ENCODE measurements at regions not wholly inside any gene's neighbourhood (a gene's known extent, or its start where the extent isn't known, plus 50 kb on each side); places are given as distances from the start of the nearest gene placed in this dataset.

DNA sequence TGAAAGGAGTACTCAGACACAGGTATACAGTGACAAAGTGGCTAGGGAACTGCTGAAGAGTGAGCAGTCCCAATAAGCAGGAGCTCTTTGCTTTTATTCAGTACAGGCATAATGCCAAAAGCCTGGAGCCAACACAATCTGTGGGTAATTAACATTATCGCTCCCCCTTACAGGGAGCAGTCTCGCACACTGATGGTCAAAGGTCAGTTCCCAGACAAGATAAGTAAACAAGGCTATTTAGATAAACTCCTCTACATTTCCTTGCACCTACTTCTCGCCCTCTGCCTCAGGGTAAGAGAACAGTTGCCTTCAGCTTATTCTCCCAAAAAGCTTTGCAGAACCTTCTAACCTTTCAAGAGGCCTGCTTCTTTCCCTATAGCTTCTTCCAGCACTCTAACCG lies 73.9 kb upstream of the TAF9B start:
- Histone ChIP-seq H3K9ac (ENCODE audit: low read length) (no peak overlapping the region), H3K27ac (ENCODE audit: low read depth, low read length) (no peak overlapping the region), H3K23ac (ENCODE audit: low read length) (no peak overlapping the region), H4K5ac (ENCODE audit: low read length) (no peak overlapping the region), H3K18ac (ENCODE audit: low read length) (no peak overlapping the region), H4K8ac (ENCODE audit: low read depth, low read length) (no peak overlapping the region), H3K56ac (ENCODE audit: low read length) (no peak overlapping the region), H3K4me1 (ENCODE audit: control insufficient read depth, low read depth, low read length) (no peaks in the 10 kb centered on the region), H3K4me3 (ENCODE audit: low read length) (no peak overlapping the region), H3K4me2 (ENCODE audit: low read length) (no peak overlapping the region), H3K4ac (ENCODE audit: low read depth, low read length) (no peak overlapping the region), H3K79me1 (ENCODE audit: low read length) (no peaks in the 10 kb centered on the region), H3K79me2 (ENCODE audit: control insufficient read depth, insufficient read depth, low read length) (no peaks in the 10 kb centered on the region), H3K27me3 (ENCODE audit: insufficient read depth, low read length, poor library complexity) (no peaks in the 10 kb centered on the region), H2AK5ac (ENCODE audit: low read length) (no peak overlapping the region), H2BK120ac (ENCODE audit: low read depth, low read length) (no peak overlapping the region), H3K36me3 (ENCODE audit: control insufficient read depth, insufficient read depth, low read length) (no peaks in the 10 kb centered on the region), H2BK5ac (ENCODE audit: low read length) (no peak overlapping the region), H2BK15ac (replicated peaks; ENCODE audit: low read depth) (no peak overlapping the region)
- no CpG with 5 or more reads among the region's 4 CpGs for WGBS (ENCODE audit: extremely low coverage, insufficient coverage, low lambda C conversion rate)
- peak; percentile 83 for DNase-seq

DNA sequence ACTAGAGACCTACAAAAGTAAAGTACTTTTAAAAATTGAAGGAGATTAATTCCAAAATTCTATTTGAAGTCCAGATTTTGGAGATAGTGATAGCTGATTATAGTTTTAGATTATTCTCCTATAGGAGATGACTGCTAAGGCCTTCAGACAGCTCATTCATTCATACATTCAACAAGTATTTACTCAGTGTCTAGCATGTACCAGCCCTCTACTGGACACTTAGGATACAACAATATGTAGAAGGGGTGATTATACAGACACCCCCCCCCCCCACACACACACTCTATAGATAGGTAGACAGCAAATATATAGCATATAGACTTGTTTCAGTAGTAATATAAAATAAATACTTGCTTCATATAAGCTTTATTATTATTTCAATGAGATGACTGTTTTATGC lies 60.4 kb upstream of the TAF9B start:
- no peak overlapping the region for H3K4me2 ChIP-seq (ENCODE audit: low read length)
- no peak overlapping the region for H2BK15ac ChIP-seq (replicated peaks; ENCODE audit: low read depth)
- no peak overlapping the region for H3K4me3 ChIP-seq (ENCODE audit: low read length)
- no peaks in the 10 kb centered on the region for H3K4me1 ChIP-seq (ENCODE audit: control insufficient read depth, low read depth, low read length)
- no peak overlapping the region for H3K9ac ChIP-seq (ENCODE audit: low read length)
- H3K4ac ChIP-seq (ENCODE audit: low read depth, low read length): no peak overlapping the region
- H2BK120ac ChIP-seq (ENCODE audit: low read depth, low read length): no peak overlapping the region
- no peak overlapping the region for H2AK5ac ChIP-seq (ENCODE audit: low read length)
- no peaks in the 10 kb centered on the region for H3K79me1 ChIP-seq (ENCODE audit: low read length)
- peak; percentile 10 for DNase-seq
- H3K56ac ChIP-seq (ENCODE audit: low read length): no peak overlapping the region
- H2BK5ac ChIP-seq (ENCODE audit: low read length): no peak overlapping the region
- H3K23ac ChIP-seq (ENCODE audit: low read length): no peak overlapping the region
- H3K36me3 ChIP-seq (ENCODE audit: control insufficient read depth, insufficient read depth, low read length): no peaks in the 10 kb centered on the region
- no peak overlapping the region for H3K18ac ChIP-seq (ENCODE audit: low read length)
- H4K8ac ChIP-seq (ENCODE audit: low read depth, low read length): no peak overlapping the region
- no peak overlapping the region for H3K27ac ChIP-seq (ENCODE audit: low read depth, low read length)
- H4K5ac ChIP-seq (ENCODE audit: low read length): no peak overlapping the region
- H3K79me2 ChIP-seq (ENCODE audit: control insufficient read depth, insufficient read depth, low read length): no peaks in the 10 kb centered on the region
- H3K27me3 ChIP-seq (ENCODE audit: insufficient read depth, low read length, poor library complexity): no peaks in the 10 kb centered on the region

All from mesendoderm (in vitro differentiated cells).